Esophagus squamous epithelium (tissue), 4 donors: ENCODE measurements at regions not wholly inside any gene's neighbourhood (a gene's known extent, or its start where the extent isn't known, plus 50 kb on each side); places are given as distances from the start of the nearest gene placed in this dataset.

ENCODE experiments used
- CTCF ChIP-seq, 6 experiments: fragments of 450-650 bp in 4 of 6; fragments of 200-600 bp in 2 of 6; sonication (generic) in 2 of 6; IDR thresholded peaks; one replicate each; pipeline ENCODE4 v1.5.1; 2016 to 2019; ENCODE audit warnings: antibody characterized with exemption in 6 of 6, mild to moderate bottlenecking in 4 of 6, moderate library complexity in 4 of 6
- POLR2A ChIP-seq, 4 donors: fragments of 450-650 bp; IDR thresholded peaks; one replicate each; pipeline ENCODE4 v1.6.1; 2017; ENCODE audit warnings: antibody characterized with exemption in 4 of 4, mild to moderate bottlenecking in 4 of 4, moderate library complexity in 3 of 4

GRCh38 chr6:14037402-14038277 is 79.9 kb upstream of the CD83 start:
- TF ChIP-seq CTCF (IDR thresholded peaks at IDR 0.05), result no peak
- no peak for TF ChIP-seq POLR2A (IDR thresholded peaks at IDR 0.05)
